H1 (cell line): ENCODE measurements at regions not wholly inside any gene's neighbourhood (a gene's known extent, or its start where the extent isn't known, plus 50 kb on each side); places are given as distances from the start of the nearest gene placed in this dataset.

Experiments used
- ASH2L ChIP-seq: fragments of 200-600, 300-600 bp; sonication (generic); IDR thresholded peaks from one replicate; pipeline ENCODE4 v1.7.1; 2017; ENCODE audit warnings: low read length
- CHD7 ChIP-seq: fragments of 300-600 bp; sonication (generic); IDR thresholded peaks from 2 replicates; pipeline ENCODE4 v1.7.1; 2012; ENCODE audit warnings: low read length, moderate library complexity, mild to moderate bottlenecking, inconsistent platforms; ENCODE audit not compliant: insufficient replicate concordance
- HDAC6 ChIP-seq: IDR thresholded peaks from one replicate; pipeline ENCODE4 v1.7.1; 2012; ENCODE audit warnings: low read depth, mild to moderate bottlenecking, inconsistent platforms, low read length, moderate library complexity
- MAX ChIP-seq: IDR thresholded peaks from 2 replicates; pipeline ENCODE4 v1.6.1; 2012; ENCODE audit warnings: inconsistent platforms
- POLR2A ChIP-seq, 2 experiments: IDR thresholded peaks; 1 replicate in 1 of 2; 2 replicates in 1 of 2; pipeline ENCODE4 v1.6.1; 2011; ENCODE audit warnings: low read depth in 2 of 2, low read length in 2 of 2, mild to moderate bottlenecking in 2 of 2; ENCODE audit errors: control extremely low read depth in 1 of 2
- SRF ChIP-seq: IDR thresholded peaks from 2 replicates; pipeline ENCODE4 v1.6.1; 2011; ENCODE audit warnings: mild to moderate bottlenecking, low read depth, low read length, moderate library complexity

GRCh38 chr13:37216331-37216730, 110.9 kb upstream of the CSNK1A1L start (continued):
- TF ChIP-seq CHD7 (no peak), HDAC6 (no peak), MAX (no peak), ASH2L (no peak), SRF (no peak), POLR2A (IDR thresholded peaks at IDR 0.05; ENCODE audit: control extremely low read depth in 1 of 2, low read depth in 2 of 2, low read length in 2 of 2) (no peak)
- TF ChIP-seq, all 59 proteins: peak for 0
